Endothelial cell (in vitro differentiated cells): ENCODE measurements at regions not wholly inside any gene's neighbourhood (a gene's known extent, or its start where the extent isn't known, plus 50 kb on each side); places are given as distances from the start of the nearest gene placed in this dataset.

Source experiments
- DNase-seq: peaks from one replicate; pipeline ENCODE4 v3.0.0; 2021; ENCODE audit warnings: low spot score
- H3K27ac Mint-ChIP-seq: one replicate; pipeline ENCODE4 v1.8.0; 2021; ENCODE audit warnings: mixed read lengths, inconsistent platforms; ENCODE audit not compliant: unreplicated experiment
- H3K27me3 Mint-ChIP-seq: one replicate; pipeline ENCODE4 v1.8.0; 2021; ENCODE audit warnings: mild to moderate bottlenecking, moderate library complexity, mixed read lengths, inconsistent platforms; ENCODE audit not compliant: unreplicated experiment
- H3K36me3 Mint-ChIP-seq: one replicate; pipeline ENCODE4 v1.8.0; 2021; ENCODE audit warnings: mild to moderate bottlenecking, low read depth, mixed read lengths, inconsistent platforms; ENCODE audit not compliant: unreplicated experiment
- H3K4me1 Mint-ChIP-seq: one replicate; pipeline ENCODE4 v1.8.0; 2021; ENCODE audit warnings: mild to moderate bottlenecking, mixed read lengths, inconsistent platforms; ENCODE audit not compliant: unreplicated experiment
- H3K4me3 Mint-ChIP-seq: one replicate; pipeline ENCODE4 v1.8.0; 2021; ENCODE audit warnings: mild to moderate bottlenecking, mixed read lengths, inconsistent platforms; ENCODE audit not compliant: unreplicated experiment
- H3K9me3 Mint-ChIP-seq: one replicate; pipeline ENCODE4 v1.8.0; 2021; ENCODE audit warnings: mixed read lengths, inconsistent platforms; ENCODE audit not compliant: unreplicated experiment
- CTCF ChIP-seq: fragments of 200-600 bp; sonication (generic); IDR thresholded peaks from one replicate; pipeline ENCODE4 v1.5.0; 2021; ENCODE audit warnings: antibody characterized with exemption; ENCODE audit not compliant: unreplicated experiment

- Mint-ChIP-seq H3K36me3 (no peaks in the 10 kb centered on the region), H3K4me1 (no peaks in the 10 kb centered on the region), H3K9me3 (no peaks in the 10 kb centered on the region), H3K4me3 (no peak overlapping the region), H3K27me3 (peaks cover 4% of the 10 kb centered on the region), H3K27ac (no peak overlapping the region)
- DNase-seq = no peak
- no peak for TF ChIP-seq CTCF
Observed at GRCh38 chr20:50288128-50288623, 97.5 kb downstream of the CEBPB start.

GRCh38 chr20:50289581-50289980 lies 99.0 kb downstream of the CEBPB start:
- Mint-ChIP-seq H3K4me3 (no peak overlapping the region), H3K9me3 (no peaks in the 10 kb centered on the region), H3K4me1 (no peaks in the 10 kb centered on the region), H3K27me3 (peaks cover 4% of the 10 kb centered on the region), H3K36me3 (no peaks in the 10 kb centered on the region), H3K27ac (no peak overlapping the region)
- TF ChIP-seq CTCF = no peak
- no peak for DNase-seq

GRCh38 chr20:50290112-50290511 lies 99.5 kb downstream of the CEBPB start:
- Mint-ChIP-seq H3K27ac (no peak overlapping the region), H3K27me3 (peaks cover 4% of the 10 kb centered on the region), H3K4me1 (no peaks in the 10 kb centered on the region), H3K36me3 (peaks cover 2% of the 10 kb centered on the region), H3K9me3 (peaks cover 1% of the 10 kb centered on the region), H3K4me3 (no peak overlapping the region)
- TF ChIP-seq CTCF = no peak
- no peak for DNase-seq

DNA sequence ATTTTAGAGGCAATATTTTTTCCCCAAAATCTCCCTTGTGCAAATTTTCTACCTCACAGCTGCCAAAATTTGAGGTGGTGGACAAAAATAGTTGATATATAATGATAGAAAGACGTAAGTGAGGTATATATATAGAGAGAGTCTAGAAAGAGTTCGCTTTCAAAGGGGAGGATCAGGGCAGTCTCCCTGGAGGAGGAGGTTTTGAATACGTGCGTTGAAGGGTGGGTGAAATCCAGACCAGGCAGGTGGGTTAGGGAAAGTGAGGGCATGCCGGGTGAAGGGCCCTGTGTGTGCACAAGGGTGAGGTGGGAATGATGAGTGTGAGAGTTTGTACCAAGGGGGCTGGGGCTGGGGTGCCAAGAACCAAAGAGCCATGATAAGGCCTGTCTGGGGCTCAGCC lies 100.2 kb downstream of the CEBPB start:
- H3K36me3 Mint-ChIP-seq = peaks cover 4% of the 10 kb centered on the region
- no peaks in the 10 kb centered on the region for H3K4me1 Mint-ChIP-seq
- peaks cover 4% of the 10 kb centered on the region for H3K9me3 Mint-ChIP-seq
- H3K4me3 Mint-ChIP-seq = no peak overlapping the region
- no peak for TF ChIP-seq CTCF
- no peak for DNase-seq
- H3K27ac Mint-ChIP-seq = no peak overlapping the region
- H3K27me3 Mint-ChIP-seq = peaks cover 4% of the 10 kb centered on the region

DNA sequence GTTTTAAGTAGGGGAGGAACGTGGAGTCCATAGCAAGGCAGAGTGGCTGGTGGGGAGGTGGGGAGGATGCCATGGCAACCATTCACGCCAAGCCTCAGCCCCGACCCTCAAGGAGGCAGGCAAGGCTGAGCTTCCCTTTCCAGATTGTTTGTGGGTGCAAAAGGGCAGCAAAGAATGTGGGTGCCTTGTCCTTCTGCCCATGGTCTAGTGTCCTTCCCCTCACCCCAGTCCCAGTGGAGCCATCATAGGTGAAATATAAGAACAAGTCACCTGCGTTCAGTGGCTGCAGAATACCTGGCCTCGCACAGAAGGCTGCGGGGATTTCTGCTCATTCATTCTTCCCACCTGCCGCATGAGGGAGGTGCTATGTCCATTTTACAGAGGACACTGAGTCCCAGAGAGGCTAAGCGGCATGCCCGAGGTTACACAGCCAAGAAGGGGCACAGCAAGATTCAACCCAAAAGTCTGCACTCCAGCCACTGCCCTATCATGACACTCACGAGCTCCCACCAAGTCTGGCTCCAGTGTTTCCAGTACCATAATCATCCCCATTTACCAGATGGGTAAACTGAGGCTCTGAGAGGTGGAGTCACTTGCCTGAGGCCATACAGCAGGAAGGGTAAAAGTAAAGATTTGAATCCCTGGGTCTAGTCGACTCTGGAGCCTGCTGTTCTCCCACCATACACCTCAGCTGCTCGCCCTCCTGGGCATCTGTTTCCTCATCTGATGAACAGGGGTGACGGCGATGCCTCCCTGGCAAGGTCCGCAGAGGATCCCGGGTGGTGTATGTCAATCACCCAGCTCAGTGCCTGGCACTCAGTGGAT lies 100.8 kb downstream of the CEBPB start:
- DNase-seq = no peak
- Mint-ChIP-seq H3K36me3 (peaks cover 4% of the 10 kb centered on the region), H3K27me3 (peaks cover 6% of the 10 kb centered on the region), H3K27ac (no peak overlapping the region), H3K4me3 (no peak overlapping the region), H3K4me1 (peaks cover 3% of the 10 kb centered on the region), H3K9me3 (peaks cover 4% of the 10 kb centered on the region)
- TF ChIP-seq CTCF = no peak
